ENCODE measurements at regions not wholly inside any gene's neighbourhood (a gene's known extent, or its start where the extent isn't known, plus 50 kb on each side); places are given as distances from the start of the nearest gene placed in this dataset.

GRCh38 chr2:121003391-121003790, 267.7 kb downstream of the GLI2 start:
- Histone ChIP-seq H3K4me2 (no peak overlapping the region), H3K36me3 (no peaks in the 10 kb centered on the region), H3K9ac (no peak overlapping the region), H3K4me1 (no peaks in the 10 kb centered on the region), H3K4me3 (no peak overlapping the region), H4K20me1 (no peaks in the 10 kb centered on the region), H3K27ac (no peak overlapping the region), H3K9me3 (peaks cover 8% of the 10 kb centered on the region), H3K27me3 (no peaks in the 10 kb centered on the region)
- no peak for TF ChIP-seq Cebpa-rat (IDR thresholded peaks at IDR 0.05)

GRCh38 chr2:121004359-121004758, 268.7 kb downstream of the GLI2 start:
- no peaks in the 10 kb centered on the region for H3K4me1 ChIP-seq
- no peak overlapping the region for H3K27ac ChIP-seq
- H3K36me3 ChIP-seq = no peaks in the 10 kb centered on the region

GRCh38 chr2:121004950-121005349, 269.3 kb downstream of the GLI2 start:
- Histone ChIP-seq H3K27me3 (no peaks in the 10 kb centered on the region), H3K9ac (no peak overlapping the region), H3K36me3 (no peaks in the 10 kb centered on the region), H3K27ac (no peak overlapping the region), H4K20me1 (no peaks in the 10 kb centered on the region), H3K9me3 (no peaks in the 10 kb centered on the region), H3K4me3 (no peak overlapping the region), H3K4me2 (no peak overlapping the region), H3K4me1 (no peaks in the 10 kb centered on the region)
- no peak for TF ChIP-seq Cebpa-rat (IDR thresholded peaks at IDR 0.05)

More at GRCh38 chr2:121004359-121004758, 268.7 kb downstream of the GLI2 start:
- Histone ChIP-seq H4K20me1 (no peaks in the 10 kb centered on the region), H3K27me3 (no peaks in the 10 kb centered on the region), H3K4me2 (no peak overlapping the region), H3K9me3 (no peaks in the 10 kb centered on the region), H3K9ac (no peak overlapping the region), H3K4me3 (no peak overlapping the region)
- no peak for TF ChIP-seq Cebpa-rat (IDR thresholded peaks at IDR 0.05)

DNA sequence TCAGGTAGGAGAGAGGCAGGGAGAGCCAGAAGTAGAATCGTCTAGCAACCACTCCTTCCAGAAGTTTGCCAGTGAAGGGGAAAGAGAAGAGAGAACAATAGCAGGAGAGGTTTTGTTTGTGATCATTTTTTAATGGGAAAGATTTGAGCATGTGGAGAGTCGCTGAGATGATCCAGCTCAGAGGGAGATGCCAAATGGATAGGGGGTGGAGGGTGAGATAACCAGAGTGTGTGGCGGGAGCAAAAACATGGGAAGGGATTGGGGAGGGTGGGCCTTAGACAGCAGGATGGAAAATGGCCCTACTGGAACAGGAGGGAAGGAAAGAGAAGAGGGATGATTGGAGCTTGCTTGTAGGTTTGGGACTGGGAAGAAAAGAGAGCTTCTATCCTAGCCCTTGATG, 269.8 kb downstream of the GLI2 start:
- no peaks in the 10 kb centered on the region for H3K4me1 ChIP-seq
- H3K4me3 ChIP-seq = no peak overlapping the region
- no peaks in the 10 kb centered on the region for H3K9me3 ChIP-seq
- H3K9ac ChIP-seq = no peak overlapping the region
- H3K36me3 ChIP-seq = no peaks in the 10 kb centered on the region
- H3K4me2 ChIP-seq = no peak overlapping the region
- H3K27ac ChIP-seq = no peak overlapping the region
- H3K27me3 ChIP-seq = no peaks in the 10 kb centered on the region
- no peak for TF ChIP-seq Cebpa-rat (IDR thresholded peaks at IDR 0.05)
- no peaks in the 10 kb centered on the region for H4K20me1 ChIP-seq

GRCh38 chr2:121006743-121007489, 271.2 kb downstream of the GLI2 start:
- H3K36me3 ChIP-seq = no peaks in the 10 kb centered on the region
- H3K27me3 ChIP-seq = no peaks in the 10 kb centered on the region
- H3K4me2 ChIP-seq = no peak overlapping the region
- H3K4me1 ChIP-seq = no peaks in the 10 kb centered on the region
- no peaks in the 10 kb centered on the region for H4K20me1 ChIP-seq
- no peak overlapping the region for H3K9ac ChIP-seq
- H3K4me3 ChIP-seq = no peak overlapping the region
- no peak for TF ChIP-seq Cebpa-rat (IDR thresholded peaks at IDR 0.05)
- no peaks in the 10 kb centered on the region for H3K9me3 ChIP-seq
- no peak overlapping the region for H3K27ac ChIP-seq

DNA sequence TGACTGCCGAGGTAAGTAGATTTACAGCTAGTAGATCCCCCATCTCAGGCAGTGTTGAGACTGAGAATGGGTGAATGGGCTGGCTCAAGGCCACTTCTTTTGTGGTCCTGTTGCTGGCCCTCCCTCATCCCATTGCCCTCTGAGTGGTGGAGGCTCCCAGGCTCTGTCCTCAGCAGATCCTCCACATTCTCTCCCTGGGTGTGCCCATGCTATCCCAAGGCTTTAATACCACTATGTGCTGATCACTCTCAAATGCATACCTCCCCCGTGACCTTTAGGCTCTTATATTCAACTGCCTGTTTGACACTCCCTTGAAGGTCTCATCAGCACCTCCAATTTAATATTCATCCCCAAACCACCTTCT, 271.8 kb downstream of the GLI2 start:
- Histone ChIP-seq H3K36me3 (no peaks in the 10 kb centered on the region), H3K27ac (no peak overlapping the region), H3K4me2 (no peak overlapping the region), H3K4me1 (no peaks in the 10 kb centered on the region), H3K9me3 (no peaks in the 10 kb centered on the region), H3K9ac (no peak overlapping the region), H3K27me3 (no peaks in the 10 kb centered on the region), H3K4me3 (no peak overlapping the region), H4K20me1 (no peaks in the 10 kb centered on the region)
- no peak for TF ChIP-seq Cebpa-rat (IDR thresholded peaks at IDR 0.05)

- Histone ChIP-seq H3K9ac (no peak overlapping the region), H3K27ac (no peak overlapping the region), H3K4me2 (no peak overlapping the region), H3K4me3 (no peak overlapping the region), H4K20me1 (no peaks in the 10 kb centered on the region), H3K36me3 (no peaks in the 10 kb centered on the region), H3K4me1 (no peaks in the 10 kb centered on the region), H3K27me3 (no peaks in the 10 kb centered on the region), H3K9me3 (no peaks in the 10 kb centered on the region)
- no peak for TF ChIP-seq Cebpa-rat (IDR thresholded peaks at IDR 0.05)
These were observed 273.3 kb downstream of the GLI2 start for GRCh38 chr2:121008975-121009374.

GRCh38 chr2:121010998-121011397, 274.0 kb downstream of the TFCP2L1 start:
- H3K27me3 ChIP-seq = no peaks in the 10 kb centered on the region
- H3K4me2 ChIP-seq = no peak overlapping the region
- no peak overlapping the region for H3K9ac ChIP-seq
- no peak for TF ChIP-seq Cebpa-rat (IDR thresholded peaks at IDR 0.05)
- no peaks in the 10 kb centered on the region for H3K36me3 ChIP-seq
- H4K20me1 ChIP-seq = no peaks in the 10 kb centered on the region
- no peak overlapping the region for H3K4me3 ChIP-seq
- no peak overlapping the region for H3K27ac ChIP-seq
- no peaks in the 10 kb centered on the region for H3K4me1 ChIP-seq
- peaks cover 6% of the 10 kb centered on the region; the same call in 1 of the 2 replicates for H3K9me3 ChIP-seq

DNA sequence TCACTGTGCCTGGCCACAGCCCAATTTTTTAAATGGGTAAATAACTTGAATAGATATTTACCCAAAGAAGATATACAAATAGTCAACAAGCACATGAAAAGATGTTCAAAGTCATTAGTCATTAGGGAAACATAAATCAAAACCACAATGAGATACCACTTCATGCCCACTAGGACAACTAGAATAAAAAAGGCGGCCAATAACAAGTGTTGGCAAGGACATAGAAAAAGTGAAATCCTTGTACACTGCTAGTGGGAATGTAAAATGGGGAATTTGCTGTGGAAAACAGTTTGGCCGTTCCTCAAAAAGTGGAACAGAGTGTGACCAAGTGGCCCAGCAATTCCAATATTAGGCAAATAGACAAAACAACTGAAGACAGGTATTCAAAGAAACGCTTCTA, 270.1 kb downstream of the TFCP2L1 start:
- Histone ChIP-seq H3K36me3 (no peaks in the 10 kb centered on the region), H3K9ac (no peak overlapping the region), H4K20me1 (no peaks in the 10 kb centered on the region), H3K27ac (no peak overlapping the region), H3K4me3 (no peak overlapping the region), H3K4me1 (0 out of 2 replicates have a peak, but pooled peaks cover 7% of the 10 kb centered on the region), H3K9me3 (peaks cover 6% of the 10 kb centered on the region; the same call in 1 of the 2 replicates), H3K4me2 (no peak overlapping the region), H3K27me3 (no peaks in the 10 kb centered on the region)
- no peak for TF ChIP-seq Cebpa-rat (IDR thresholded peaks at IDR 0.05)

- TF ChIP-seq Cebpa-rat (IDR thresholded peaks at IDR 0.05) = no peak
These were observed 269.0 kb downstream of the TFCP2L1 start for GRCh38 chr2:121015971-121016485.

More at GRCh38 chr2:121015971-121016485, 269.0 kb downstream of the TFCP2L1 start:
- Histone ChIP-seq H3K27ac (no peak overlapping the region), H3K4me3 (no peak overlapping the region), H4K20me1 (no peaks in the 10 kb centered on the region), H3K36me3 (no peaks in the 10 kb centered on the region), H3K9me3 (peaks cover 6% of the 10 kb centered on the region; the same call in 1 of the 2 replicates), H3K4me2 (no peak overlapping the region), H3K9ac (no peak overlapping the region), H3K4me1 (0 out of 2 replicates have a peak, but pooled peaks cover 7% of the 10 kb centered on the region), H3K27me3 (no peaks in the 10 kb centered on the region)
